Left ventricle myocardium inferior (tissue), 1 donor: ENCODE measurements at regions not wholly inside any gene's neighbourhood (a gene's known extent, or its start where the extent isn't known, plus 50 kb on each side); places are given as distances from the start of the nearest gene placed in this dataset.

Source experiments
- DNase-seq: peaks from one replicate; pipeline ENCODE4 v3.0.0-alpha.2; 2020
- H3K27ac ChIP-seq: fragments of 200-600 bp; replicated peaks from 2 replicates; pipeline ENCODE4 v1.8.0; 2021
- H3K27me3 ChIP-seq: fragments of 200-600 bp; 2 replicates; pipeline ENCODE4 v1.8.0; 2021; ENCODE audit warnings: low read depth
- H3K36me3 ChIP-seq: fragments of 200-600 bp; 2 replicates; pipeline ENCODE4 v1.8.0; 2021
- H3K4me1 ChIP-seq: fragments of 200-600 bp; 2 replicates; pipeline ENCODE4 v1.8.0; 2021
- H3K4me3 ChIP-seq: fragments of 200-600 bp; 2 replicates; pipeline ENCODE4 v1.8.0; 2021; ENCODE audit warnings: mild to moderate bottlenecking, moderate library complexity
- H3K9me3 ChIP-seq: fragments of 200-600 bp; replicated peaks from 2 replicates; pipeline ENCODE4 v1.8.0; 2021
- CTCF ChIP-seq: fragments of 200-600 bp; IDR thresholded peaks from 2 replicates; pipeline ENCODE4 v1.8.0; 2021; ENCODE audit warnings: antibody characterized with exemption, mild to moderate bottlenecking, borderline replicate concordance
- intact Hi-C: fragments of 100-400 bp; cut with micrococcal nuclease; formaldehyde crosslinking; loops from one replicate; pipeline ENCODE4 v1.11.0; 2022
- donor health status: DM: no; HTN: yes; CAD: no; lungs with severe emphysema.

GRCh38 chr1:66435541-66435940 is 98.4 kb upstream of the SGIP1 start:
- no peak for TF ChIP-seq CTCF
- no peak for DNase-seq
- no peak overlapping the region for H3K27ac ChIP-seq
- intact Hi-C loops, result no loop called here
- H3K27me3 ChIP-seq, result no peaks in the 10 kb centered on the region
- H3K4me3 ChIP-seq, result no peak overlapping the region
- H3K4me1 ChIP-seq, result no peaks in the 10 kb centered on the region
- H3K36me3 ChIP-seq, result peaks cover 4% of the 10 kb centered on the region
- peaks cover 22% of the 10 kb centered on the region for H3K9me3 ChIP-seq

GRCh38 chr1:66436378-66437135 is 97.4 kb upstream of the SGIP1 start:
- no peaks in the 10 kb centered on the region for H3K4me1 ChIP-seq
- DNase-seq, result no peak
- no peak overlapping the region for H3K27ac ChIP-seq
- intact Hi-C loops, result no loop called here
- peaks cover 4% of the 10 kb centered on the region for H3K36me3 ChIP-seq
- peak; percentile 49 for TF ChIP-seq CTCF
- no peak overlapping the region for H3K4me3 ChIP-seq
- H3K9me3 ChIP-seq, result peaks cover 12% of the 10 kb centered on the region
- H3K27me3 ChIP-seq, result no peaks in the 10 kb centered on the region

GRCh38 chr1:66437136-66437401 is 96.9 kb upstream of the SGIP1 start:
- TF ChIP-seq CTCF, result no peak
- Histone ChIP-seq H3K9me3 (peaks cover 7% of the 10 kb centered on the region), H3K4me3 (no peak overlapping the region), H3K27ac (no peak overlapping the region), H3K36me3 (no peaks in the 10 kb centered on the region), H3K27me3 (no peaks in the 10 kb centered on the region), H3K4me1 (peaks cover 1% of the 10 kb centered on the region)
- intact Hi-C loops, result no loop called here
- no peak for DNase-seq

GRCh38 chr1:66438062-66438461 is 95.9 kb upstream of the SGIP1 start:
- intact Hi-C loops, result no loop called here
- Histone ChIP-seq H3K27ac (no peak overlapping the region), H3K9me3 (no peaks in the 10 kb centered on the region), H3K4me3 (no peak overlapping the region), H3K36me3 (no peaks in the 10 kb centered on the region), H3K27me3 (no peaks in the 10 kb centered on the region), H3K4me1 (peaks cover 8% of the 10 kb centered on the region)
- no peak for TF ChIP-seq CTCF
- DNase-seq, result no peak

- DNase-seq, result no peak
- intact Hi-C loops, result no loop called here
- H3K27ac ChIP-seq, result no peak overlapping the region
These were observed 95.5 kb upstream of the SGIP1 start for GRCh38 chr1:66438501-66438900.

More at GRCh38 chr1:66438501-66438900, 95.5 kb upstream of the SGIP1 start:
- Histone ChIP-seq H3K36me3 (no peaks in the 10 kb centered on the region), H3K4me1 (peaks cover 8% of the 10 kb centered on the region), H3K27me3 (no peaks in the 10 kb centered on the region), H3K4me3 (no peak overlapping the region), H3K9me3 (no peaks in the 10 kb centered on the region)
- TF ChIP-seq CTCF, result no peak
